RCC 7860 (cell line): ENCODE measurements at regions not wholly inside any gene's neighbourhood (a gene's known extent, or its start where the extent isn't known, plus 50 kb on each side); places are given as distances from the start of the nearest gene placed in this dataset.

Source experiments
- DNase-seq: peaks from one replicate; pipeline ENCODE4 v3.0.0-alpha.2; 2015; ENCODE audit warnings: low spot score
- FAIRE-seq: peaks from 2 replicates; lab custom pipeline; 2012; peaks lifted over from hg19 to GRCh38; lab: Jason Lieb, UNC

DNA sequence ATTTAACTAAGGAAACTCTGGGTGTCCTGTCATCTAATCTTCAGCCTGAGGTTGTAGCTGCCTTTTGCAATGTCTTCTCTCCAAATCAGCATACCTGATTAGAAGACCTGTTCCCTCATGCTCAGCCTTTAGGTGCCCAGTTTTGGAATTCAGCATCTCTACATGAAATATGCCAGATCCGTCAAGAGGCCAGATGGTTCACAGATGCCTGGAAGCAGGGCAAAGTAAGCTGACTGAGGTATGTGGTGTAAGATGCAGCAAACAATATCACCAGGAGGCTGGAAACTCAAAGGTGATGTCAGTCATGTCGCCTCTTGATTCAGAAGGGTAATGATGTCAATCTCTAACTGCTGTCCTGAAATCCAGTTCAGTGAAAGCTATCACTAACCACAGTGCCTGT, 324.4 kb downstream of the PRELID2 start:
- FAIRE-seq: no peak
- no peak for DNase-seq

DNA sequence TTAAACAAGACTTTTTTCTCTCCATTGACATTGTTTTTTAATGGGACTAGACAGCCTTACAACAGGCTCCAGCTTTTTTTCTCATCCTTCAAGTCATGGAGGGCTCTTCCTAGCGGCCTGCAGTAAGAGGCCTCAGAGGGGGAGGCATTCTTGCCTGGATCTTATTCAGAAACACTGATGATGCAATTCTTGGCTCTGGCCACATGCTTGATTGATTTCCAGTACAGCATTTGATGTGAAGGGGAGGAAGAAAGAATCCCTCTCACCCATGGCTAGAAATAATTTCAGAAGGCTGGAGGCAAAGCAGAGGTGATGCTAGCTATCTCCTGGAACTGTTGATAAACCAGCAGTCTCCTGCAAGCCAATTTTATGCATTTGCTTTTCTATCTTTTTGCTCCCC, 324.8 kb downstream of the PRELID2 start:
- FAIRE-seq (no peak), DNase-seq (no peak)

DNA sequence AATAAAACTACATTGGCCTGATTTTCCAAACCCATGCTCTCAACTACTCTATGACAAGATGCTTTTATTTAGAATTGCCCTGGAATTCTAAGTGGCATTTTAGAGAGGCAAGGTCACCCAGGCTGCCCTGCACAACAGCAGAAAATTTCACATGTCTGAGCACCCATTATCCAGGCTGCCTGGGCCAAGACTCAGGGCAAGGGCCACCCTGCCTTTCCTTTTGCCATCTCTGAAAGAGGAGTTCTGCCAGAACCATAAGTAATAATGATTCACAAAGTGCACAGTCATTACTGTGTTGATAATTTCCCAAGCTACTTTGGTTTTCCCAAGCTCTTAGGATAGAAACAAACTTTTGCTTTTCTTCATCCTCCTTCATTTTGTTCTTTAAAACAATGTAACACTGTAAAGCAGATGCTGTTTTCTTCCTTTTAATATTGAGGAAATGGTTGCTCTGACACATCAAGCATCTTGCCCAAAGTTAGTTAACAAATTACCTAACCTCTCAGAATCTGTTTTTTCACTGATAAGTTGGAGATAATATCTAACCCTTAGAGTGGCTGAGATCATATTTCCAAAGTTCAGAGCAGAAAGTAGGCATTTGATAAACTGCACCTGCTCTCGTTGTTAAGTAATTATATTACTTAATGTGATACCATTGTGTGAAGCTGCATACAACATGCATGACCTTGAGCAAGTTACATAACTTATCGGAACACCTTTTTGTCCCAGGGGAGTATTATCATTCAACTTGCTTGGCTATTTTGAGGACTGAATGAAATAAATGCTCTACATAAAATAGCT, 325.6 kb downstream of the PRELID2 start:
- FAIRE-seq (no peak), DNase-seq (no peak)

- DNase-seq (no peak), FAIRE-seq (no peak)
Observed at GRCh38 chr5:145506185-145506850, 328.8 kb downstream of the PRELID2 start.

DNA sequence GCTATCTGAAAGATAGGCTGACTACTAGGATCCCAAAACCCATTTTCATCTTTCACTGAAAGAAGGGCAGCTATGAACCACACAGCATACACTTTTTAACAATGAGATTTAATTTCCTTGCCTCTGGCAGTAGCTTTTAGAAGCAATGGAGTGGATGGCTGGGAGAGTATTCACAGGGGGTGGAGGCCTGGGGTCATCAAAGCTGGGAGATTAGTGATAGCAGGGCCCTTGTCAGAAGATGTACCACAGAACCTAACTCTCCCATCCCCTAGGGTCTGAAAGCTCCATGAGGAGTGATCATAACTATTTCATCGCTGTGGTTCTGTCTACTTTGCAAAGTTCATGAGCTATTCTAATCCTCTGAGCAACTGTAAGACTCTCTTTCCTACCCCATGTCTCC, 332.2 kb downstream of the PRELID2 start:
- no peak for FAIRE-seq
- no peak for DNase-seq

- no peak for DNase-seq
- FAIRE-seq: no peak
Observed at GRCh38 chr5:145500710-145501109, 334.4 kb downstream of the PRELID2 start.

- FAIRE-seq (no peak), DNase-seq (no peak)
Observed at GRCh38 chr5:145499483-145499882, 335.7 kb downstream of the PRELID2 start.

DNA sequence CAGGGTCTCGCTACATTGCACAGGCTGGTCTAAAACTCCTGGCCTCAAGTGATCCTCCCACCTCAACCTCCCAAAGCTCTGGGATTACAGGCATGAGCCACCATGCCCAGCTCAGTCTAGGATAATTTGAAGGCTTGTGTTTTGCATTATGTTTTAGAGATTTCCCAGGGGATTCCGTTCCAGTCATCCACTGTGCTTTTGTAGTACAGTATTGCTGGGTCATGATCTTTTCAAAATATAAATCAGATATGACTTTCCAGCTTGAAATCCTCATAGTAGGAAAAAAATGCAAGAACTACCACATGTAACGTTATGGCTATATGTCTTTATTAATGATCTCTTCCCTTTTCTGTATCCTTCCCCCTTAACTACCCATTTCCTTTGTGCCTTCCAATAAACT, 338.1 kb downstream of the PRELID2 start:
- FAIRE-seq (no peak), DNase-seq (no peak)

- DNase-seq (peak; percentile 78), FAIRE-seq (peak; percentile 94)
Observed at GRCh38 chr5:145495741-145496140, 339.4 kb downstream of the PRELID2 start.

DNA sequence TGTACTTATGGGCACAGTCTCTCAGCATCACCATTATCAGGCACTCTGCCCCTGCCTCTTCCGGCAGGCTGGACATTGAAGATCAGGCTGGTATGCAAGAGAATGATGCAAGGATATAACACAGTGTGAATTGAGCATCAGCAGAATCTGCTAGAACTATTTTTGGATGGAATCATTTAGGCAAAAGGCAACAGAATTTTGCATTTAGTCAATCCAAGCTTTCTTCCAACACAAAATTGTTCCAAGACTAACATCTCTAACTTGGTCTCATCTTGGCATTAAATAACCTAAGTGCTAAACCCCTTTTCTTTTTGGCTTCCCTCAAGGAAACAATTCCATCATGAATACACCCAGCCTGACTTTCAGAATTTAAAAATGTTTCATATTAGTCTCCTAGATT, 339.9 kb downstream of the PRELID2 start:
- no peak for FAIRE-seq

DNA sequence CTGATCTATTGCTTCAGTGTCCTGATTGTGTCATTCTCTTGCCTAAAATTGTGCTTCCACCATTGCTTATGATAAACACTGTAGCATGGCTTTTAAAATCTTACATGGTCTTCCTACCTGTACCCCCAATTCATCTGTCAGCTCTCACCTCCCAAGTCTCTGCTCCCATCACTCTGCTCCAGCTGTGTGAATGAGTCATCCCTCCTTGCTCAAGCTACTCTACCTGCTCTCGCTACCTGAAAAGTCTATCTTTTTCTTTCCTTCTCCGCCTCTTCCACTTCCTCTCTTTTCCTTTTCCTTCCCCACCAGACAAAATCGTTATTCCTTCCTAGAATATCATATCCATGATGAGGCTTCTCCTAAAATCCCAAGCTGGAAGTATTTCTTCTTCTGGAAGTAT, 341.7 kb downstream of the PRELID2 start:
- FAIRE-seq (no peak), DNase-seq (no peak)

More for the DNA sequence above, 339.9 kb downstream of the PRELID2 start:
- no peak for DNase-seq

- FAIRE-seq: no peak
- no peak for DNase-seq
Observed at GRCh38 chr5:145489516-145489915, 345.6 kb downstream of the PRELID2 start.

- FAIRE-seq: peak; percentile 83
- peak; percentile 51 for DNase-seq
Observed at GRCh38 chr5:145484158-145484557, 351.0 kb downstream of the PRELID2 start.

DNA sequence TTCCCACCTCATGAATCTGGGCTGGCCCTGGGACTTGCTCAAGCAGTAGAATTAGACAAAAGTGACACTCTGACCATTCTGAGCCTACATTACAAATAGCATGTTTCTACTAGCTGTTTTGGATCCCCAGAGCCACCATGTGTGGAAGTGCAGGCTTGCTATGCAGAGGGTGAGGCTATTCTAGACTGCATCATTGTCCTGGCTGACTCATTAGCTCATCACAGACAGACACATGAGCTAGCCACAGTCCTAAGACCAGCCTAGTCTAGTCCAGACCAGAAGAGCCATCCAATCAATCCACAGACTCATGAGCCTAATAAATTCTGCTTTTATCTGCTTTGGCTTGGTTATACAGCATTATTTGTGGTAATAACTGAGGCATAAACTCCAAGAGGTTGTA, 351.9 kb downstream of the PRELID2 start:
- FAIRE-seq: no peak
- peak; percentile 41 for DNase-seq

- DNase-seq (no peak), FAIRE-seq (peak; percentile 45)
Observed at GRCh38 chr5:145479857-145480256, 355.3 kb downstream of the PRELID2 start.

GRCh38 chr5:145479271-145479670, 355.9 kb downstream of the PRELID2 start:
- peak; percentile 47 for DNase-seq
- no peak for FAIRE-seq

- DNase-seq (no peak), FAIRE-seq (no peak)
Observed at GRCh38 chr5:145478651-145479050, 356.5 kb downstream of the PRELID2 start.

GRCh38 chr5:145473042-145473642, 362.0 kb downstream of the PRELID2 start:
- no peak for DNase-seq
- no peak for FAIRE-seq

- no peak for FAIRE-seq
- DNase-seq: no peak
Observed at GRCh38 chr5:145471831-145472612, 363.1 kb downstream of the PRELID2 start.

- DNase-seq (no peak), FAIRE-seq (no peak)
Observed at GRCh38 chr5:145471026-145471425, 364.1 kb downstream of the PRELID2 start.

DNA sequence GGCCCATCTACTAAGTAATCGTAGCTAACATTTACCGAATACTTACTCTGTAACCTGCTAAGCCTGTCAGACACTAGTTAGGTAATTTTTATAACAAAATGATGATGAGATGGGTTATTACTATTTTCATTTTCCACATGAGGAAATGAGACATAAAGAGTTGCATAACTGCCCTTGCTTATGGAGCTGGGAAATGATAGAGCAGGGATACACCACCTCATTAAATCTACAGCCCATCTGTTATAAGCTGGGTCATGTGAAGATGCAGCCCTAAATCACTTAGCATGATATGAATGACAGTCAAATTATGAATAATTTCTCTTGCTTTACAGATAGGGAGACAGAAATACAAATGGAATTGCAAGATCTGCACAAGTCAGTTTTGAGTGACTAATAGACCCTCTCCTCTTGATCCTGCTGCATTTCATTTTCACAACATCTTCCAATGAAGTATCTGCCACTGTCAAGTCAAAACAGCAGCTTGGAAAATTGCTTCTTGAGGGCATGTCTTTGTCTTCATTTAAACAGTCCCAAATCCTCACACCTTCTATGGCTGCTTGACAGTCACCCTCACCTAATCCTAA, 364.7 kb downstream of the PRELID2 start:
- no peak for FAIRE-seq
- DNase-seq: no peak
